ENCODE measurements at regions not wholly inside any gene's neighbourhood (a gene's known extent, or its start where the extent isn't known, plus 50 kb on each side); places are given as distances from the start of the nearest gene placed in this dataset.
"Not testable (repeated sequence)": the region's sequence is repeated elsewhere in the genome, so short reads cannot be mapped to it uniquely, and the experiment has no call there.

GRCh38 chr12:102305486-102305885, 107.9 kb upstream of the PMCH start:
- no peak overlapping the region for H3K4me3 ChIP-seq
- TF ChIP-seq POLR2A (IDR thresholded peaks at IDR 0.05) (no peak), CTCF (IDR thresholded peaks at IDR 0.05) (no peak)
- 78% methylated on average over 2 of the region's 2 CpGs for WGBS (ENCODE audit: insufficient coverage, low coverage, low lambda C conversion rate, missing lambda C conversion rate)
- no peaks in the 10 kb centered on the region for H3K27me3 ChIP-seq
- ATAC-seq = peak in 1 of 4 donors; percentile 21
- intact Hi-C loops (cut with DNase I) = no loop called here
- no peaks in the 10 kb centered on the region for H3K36me3 ChIP-seq
- H3K4me1 ChIP-seq = peaks cover 0 to 14% (median 0%) of the 10 kb centered on the region in 4 donors
- DNase-seq = no peak
- no peaks in the 10 kb centered on the region for H3K9me3 ChIP-seq
- peak overlapping the region in 1 of 3 donors; percentile 46 for H3K27ac ChIP-seq

DNA sequence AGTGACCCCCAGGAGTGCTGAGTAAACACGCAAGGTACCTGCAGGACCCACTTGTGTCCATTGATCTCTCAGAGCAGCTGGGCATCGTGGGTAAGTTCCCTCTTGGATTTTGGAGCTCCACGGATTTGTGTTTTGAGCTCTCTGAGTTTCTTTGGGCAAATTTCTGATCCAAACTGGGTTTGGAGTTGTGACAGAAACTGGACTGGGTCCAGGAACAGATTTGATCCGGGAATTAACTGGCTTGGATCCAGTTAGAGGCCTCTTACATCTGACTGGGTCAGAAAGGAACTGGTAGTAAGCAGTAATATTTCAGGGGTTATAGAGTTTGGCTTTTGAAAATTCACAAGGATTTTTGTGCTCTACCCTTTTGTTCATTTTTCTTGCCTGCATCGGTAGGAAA, 107.0 kb upstream of the PMCH start:
- ATAC-seq; H3K9me3 ChIP-seq; H3K4me3 ChIP-seq; H3K27me3 ChIP-seq; H3K36me3 ChIP-seq; intact Hi-C loops (cut with DNase I): not testable (repeated sequence)
- Histone ChIP-seq H3K27ac (peak overlapping the region in 2 of 3 donors; percentile 46 to 48), H3K4me1 (peaks cover 0 to 14% (median 0%) of the 10 kb centered on the region in 4 donors)
- WGBS (ENCODE audit: insufficient coverage, low coverage, low lambda C conversion rate, missing lambda C conversion rate) = 32% methylated on average over 5 of the region's 5 CpGs
- peak in 1 of 3 donors; percentile 56 for DNase-seq

- H3K4me1 ChIP-seq = peaks cover 0 to 14% (median 0%) of the 10 kb centered on the region in 4 donors
- H3K4me3 ChIP-seq = no peak overlapping the region
- no peak overlapping the region for H3K27ac ChIP-seq
- no peaks in the 10 kb centered on the region for H3K9me3 ChIP-seq
- intact Hi-C loops (cut with DNase I) = no loop called here
- H3K27me3 ChIP-seq = no peaks in the 10 kb centered on the region
- TF ChIP-seq CTCF (IDR thresholded peaks at IDR 0.05) = no peak
- TF ChIP-seq POLR2A (IDR thresholded peaks at IDR 0.05) = no peak
- no peaks in the 10 kb centered on the region for H3K36me3 ChIP-seq
- DNase-seq (no peak), ATAC-seq (no peak)
Measured at GRCh38 chr12:102302553-102302952, 104.9 kb upstream of the PMCH start.

GRCh38 chr12:102301547-102301946, 103.9 kb upstream of the PMCH start:
- Histone ChIP-seq H3K4me3 (no peak overlapping the region), H3K4me1 (peaks cover 0 to 14% (median 0%) of the 10 kb centered on the region in 4 donors), H3K27ac (no peak overlapping the region), H3K9me3 (no peaks in the 10 kb centered on the region), H3K27me3 (no peaks in the 10 kb centered on the region), H3K36me3 (no peaks in the 10 kb centered on the region)
- intact Hi-C loops (cut with DNase I) = no loop called here
- no peak for DNase-seq
- TF ChIP-seq POLR2A (IDR thresholded peaks at IDR 0.05) (no peak), CTCF (IDR thresholded peaks at IDR 0.05) (no peak)
- ATAC-seq = no peak

DNA sequence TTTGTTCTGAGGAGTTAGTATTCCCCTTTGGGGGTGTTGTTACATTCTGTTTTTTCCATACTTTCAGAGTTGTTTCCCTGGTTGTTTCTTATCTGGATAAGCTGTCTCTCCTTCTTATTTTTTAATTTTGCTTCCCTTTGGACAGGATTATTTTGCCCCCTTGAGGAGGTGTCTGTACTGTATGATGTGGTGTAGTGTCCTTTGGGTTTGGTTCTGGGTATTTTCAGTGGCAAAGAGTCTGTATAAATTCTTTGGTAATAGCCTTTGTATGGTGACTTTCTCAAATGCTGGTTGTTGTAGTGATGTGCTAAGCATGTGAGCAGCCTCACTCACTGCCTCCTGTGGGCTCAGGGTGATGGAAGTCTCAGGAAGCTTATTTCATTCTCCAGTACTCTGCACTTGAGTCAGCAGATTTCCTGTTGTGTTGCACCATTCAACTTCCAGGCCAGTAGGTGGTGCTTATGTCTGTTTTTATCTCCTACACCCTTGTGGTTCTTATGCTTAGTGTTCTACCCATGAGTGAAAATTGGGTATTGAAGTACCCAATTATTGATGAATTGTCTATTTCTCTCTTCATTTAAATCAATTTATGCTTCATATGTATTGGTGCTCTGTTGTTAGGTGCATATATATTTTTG, 103.3 kb upstream of the PMCH start:
- Histone ChIP-seq H3K36me3 (no peaks in the 10 kb centered on the region), H3K27me3 (no peaks in the 10 kb centered on the region), H3K4me1 (peaks cover 0 to 14% (median 0%) of the 10 kb centered on the region in 4 donors), H3K4me3 (no peak overlapping the region), H3K9me3 (no peaks in the 10 kb centered on the region), H3K27ac (no peak overlapping the region)
- DNase-seq (no peak), ATAC-seq (peak; percentile 98 to 99 (median 98))
- TF ChIP-seq CTCF (IDR thresholded peaks at IDR 0.05) = peak; percentile 53 to 77 (median 64)
- no peak for TF ChIP-seq POLR2A (IDR thresholded peaks at IDR 0.05)
- intact Hi-C loops (cut with DNase I) = no loop called here

All from right lobe of liver (tissue), 6 donors.